A549 (cell line): ENCODE measurements at regions not wholly inside any gene's neighbourhood (a gene's known extent, or its start where the extent isn't known, plus 50 kb on each side); places are given as distances from the start of the nearest gene placed in this dataset.
A peak's percentile ranks its signal among the peaks of the same experiment; 100 is the strongest.

Experiments
- ATAC-seq, 2 experiments: fragments of 200-7000 bp in 1 of 2; fragments of >200 bp in 1 of 2; cut with Nextera tagmentation in 1 of 2; cut with Tn5 transposase in 1 of 2; 3 replicates each; pipeline versions ENCODE4 v1.8.0 to v1.9.1; 2018 to 2020; ENCODE audit warnings: mild to moderate bottlenecking in 1 of 2, moderate library complexity in 1 of 2
- CTCF ChIA-PET: fragments of 300-600 bp; sonication (Branson Sonifier 250); formaldehyde crosslinking; extraction: SDS; loops from one replicate; lab custom pipeline; 2021; ENCODE audit warnings: antibody characterized with exemption, inconsistent platforms; lab: Yijun Ruan, JAX
- POLR2A ChIA-PET: fragments of 350-600 bp; formaldehyde crosslinking; extraction: SDS; loops from one replicate; lab custom pipeline; 2021; ENCODE audit warnings: antibody characterized with exemption, inconsistent platforms; lab: Yijun Ruan, JAX
- DNase-seq, 2 experiments: peaks; one replicate each; pipeline versions ENCODE4 v3.0.0 to v3.0.0-alpha.2; 2011 to 2016; ENCODE audit warnings: low read depth in 1 of 2, low spot score in 1 of 2
- FAIRE-seq: peaks from 2 replicates; lab custom pipeline; 2011; peaks lifted over from hg19 to GRCh38; lab: Jason Lieb, UNC
- H3K27ac ChIP-seq, 2 experiments: fragments of >200 bp; sonication (Bioruptor Twin); formaldehyde crosslinking; 3 replicates each; pipeline ENCODE4 v1.5.1; 2016 to 2017
- H3K4me1 ChIP-seq: fragments of >200 bp; sonication (Bioruptor Twin); formaldehyde crosslinking; 3 replicates; pipeline ENCODE4 v1.6.1; 2016
- H3K4me2 ChIP-seq: fragments of >200 bp; sonication (Bioruptor Twin); formaldehyde crosslinking; 3 replicates; pipeline ENCODE4 v1.6.1; 2016
- H3K4me3 ChIP-seq: fragments of >200 bp; sonication (Bioruptor Twin); formaldehyde crosslinking; 3 replicates; pipeline ENCODE4 v1.5.1; 2016
- H3K9me3 ChIP-seq: fragments of >200 bp; sonication (Bioruptor Twin); formaldehyde crosslinking; 3 replicates; pipeline ENCODE4 v1.6.1; 2016
- CHD2 ChIP-seq: fragments of 150-350 bp; IDR thresholded peaks from 2 replicates; pipeline ENCODE4 v1.6.1; 2014; ENCODE audit warnings: low read length; ENCODE audit not compliant: partially characterized antibody
- CHD4 ChIP-seq: fragments of 200-600 bp; sonication (generic); IDR thresholded peaks from 2 replicates; pipeline ENCODE4 v1.6.1; 2016; ENCODE audit warnings: antibody characterized with exemption, mild to moderate bottlenecking, borderline replicate concordance
- FOSL2 ChIP-seq, 2 experiments: fragments of 450-650 bp in 1 of 2; fragments of >200 bp in 1 of 2; sonication (Bioruptor Twin) in 1 of 2; formaldehyde crosslinking; IDR thresholded peaks; 2 replicates each; pipeline versions ENCODE4 v1.5.0 to v1.6.1; 2016 to 2020; ENCODE audit warnings: mild to moderate bottlenecking in 1 of 2, moderate library complexity in 1 of 2
- HDAC2 ChIP-seq: fragments of 200-600 bp; sonication (generic); IDR thresholded peaks from 2 replicates; pipeline ENCODE4 v1.6.1; 2016
- KDM1A ChIP-seq: fragments of 200-600 bp; sonication (generic); IDR thresholded peaks from 2 replicates; pipeline ENCODE4 v1.6.1; 2016; ENCODE audit warnings: low read depth, mild to moderate bottlenecking
- MAFK ChIP-seq: fragments of 450-650 bp; IDR thresholded peaks from 2 replicates; pipeline ENCODE4 v1.6.1; 2014; ENCODE audit not compliant: partially characterized antibody
- MYC ChIP-seq: IDR thresholded peaks from 2 replicates; pipeline ENCODE4 v1.6.1; 2012; ENCODE audit warnings: mild to moderate bottlenecking, inconsistent platforms, low read length, improper control_type of control experiment, borderline replicate concordance
- NFE2L2 ChIP-seq: fragments of 150-350 bp; conservative IDR thresholded peaks from 2 replicates; pipeline ENCODE4 v1.6.1; 2014; ENCODE audit warnings: low read length
- NPAS2 ChIP-seq: fragments of 250-450 bp; sonication (Bioruptor Pico); IDR thresholded peaks from 2 replicates; pipeline ENCODE4 v1.8.0; 2022; ENCODE audit warnings: mild to moderate bottlenecking, moderate library complexity, borderline replicate concordance
- NR3C1 ChIP-seq: fragments of >200 bp; sonication (Bioruptor Twin); formaldehyde crosslinking; IDR thresholded peaks from 3 replicates; pipeline ENCODE4 v1.6.1; 2017
- PHF8 ChIP-seq: fragments of 200-600 bp; sonication (generic); IDR thresholded peaks from 2 replicates; pipeline ENCODE4 v1.6.1; 2016; ENCODE audit warnings: low read depth, mild to moderate bottlenecking, antibody characterized with exemption, moderate library complexity, borderline replicate concordance
- POLR2AphosphoS2 ChIP-seq: conservative IDR thresholded peaks from 2 replicates; pipeline ENCODE4 v1.6.1; 2012; ENCODE audit warnings: low read length, improper control_type of control experiment, inconsistent platforms
- RCOR1 ChIP-seq: fragments of 150-350 bp; IDR thresholded peaks from 2 replicates; pipeline ENCODE4 v1.6.1; 2014; ENCODE audit warnings: antibody characterized with exemption, low read length, low read depth
- SREBF2 ChIP-seq: fragments of 450-650 bp; IDR thresholded peaks from 2 replicates; pipeline ENCODE4 v1.6.1; 2014; ENCODE audit warnings: mild to moderate bottlenecking, moderate library complexity
- TP53 ChIP-seq: fragments of 250-450 bp; sonication (Bioruptor Pico); IDR thresholded peaks from 2 replicates; pipeline ENCODE4 v1.5.0; 2021; ENCODE audit warnings: mild to moderate bottlenecking, moderate library complexity
- ZFP36 ChIP-seq: fragments of 450-650 bp; IDR thresholded peaks from 2 replicates; pipeline ENCODE4 v1.6.1; 2014; ENCODE audit warnings: borderline replicate concordance; ENCODE audit not compliant: partially characterized antibody
- ZSCAN20 ChIP-seq: fragments of 250-450 bp; sonication (Bioruptor Pico); IDR thresholded peaks from 2 replicates; pipeline ENCODE4 v1.8.0; 2022; ENCODE audit warnings: mild to moderate bottlenecking, moderate library complexity
- WGBS: methylation state at CpG from one replicate; pipeline ENCODE4 v1.1.6; 2017; ENCODE audit errors: missing lambda C conversion rate; 5-methylcytosine and 5-hydroxymethylcytosine counted together
- TF ChIP-seq, protein P1 (sequence below): fragments of 250-450 bp; sonication (Bioruptor Pico); IDR thresholded peaks from 2 replicates; pipeline ENCODE4 v1.5.0; 2020; ENCODE audit warnings: low read depth, mild to moderate bottlenecking, moderate library complexity
- TF ChIP-seq, protein P2 (sequence below): fragments of >200 bp; sonication (Bioruptor Twin); formaldehyde crosslinking; IDR thresholded peaks from 3 replicates; pipeline ENCODE4 v1.5.1; 2016
- TF ChIP-seq, protein P3 (sequence below): fragments of 250-450 bp; sonication (Bioruptor Pico); IDR thresholded peaks from 2 replicates; pipeline ENCODE4 v1.5.0; 2021; ENCODE audit warnings: mild to moderate bottlenecking, moderate library complexity, borderline replicate concordance
- TF ChIP-seq, protein P4 (sequence below): fragments of >200 bp; sonication (Bioruptor Twin); formaldehyde crosslinking; IDR thresholded peaks from 3 replicates; pipeline ENCODE4 v1.6.1; 2016

DNA sequence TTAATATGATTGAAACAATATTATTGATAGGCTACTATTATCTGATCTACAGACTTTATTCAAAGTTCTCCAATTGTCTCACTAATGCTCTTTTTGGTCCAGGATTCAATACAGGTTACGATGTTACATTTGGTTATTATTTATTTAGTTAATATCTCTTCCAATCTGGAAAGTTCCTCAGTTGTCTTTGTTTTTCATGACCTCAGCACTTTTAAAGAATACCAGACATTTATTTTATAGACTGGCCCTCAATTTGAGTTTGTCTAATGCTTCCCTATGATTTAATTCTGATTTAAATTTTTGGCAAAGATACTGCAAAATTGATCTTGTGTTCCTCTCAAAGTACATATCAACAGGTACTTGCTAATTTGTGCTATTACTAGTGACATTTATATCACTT lies 937.4 kb downstream of the KCNMA1 start:
- Histone ChIP-seq H3K4me2 (no peak overlapping the region), H3K9me3 (0 out of 3 replicates have a peak, but pooled peaks cover 4% of the 10 kb centered on the region), H3K27ac (no peak overlapping the region)
- POLR2A ChIA-PET = no interaction called here
- TF ChIP-seq RCOR1 (no peak), MAFK (peak; percentile 81)
- TF ChIP-seq, all 56 proteins: peak for 1
- H3K4me1 ChIP-seq = no peaks in the 10 kb centered on the region
- H3K4me3 ChIP-seq = no peak overlapping the region
- WGBS = 41% methylated on average over 1 of the region's 1 CpG
- ATAC-seq (no peak), DNase-seq (no peak), FAIRE-seq (no peak)
- CTCF ChIA-PET = no interaction called here

DNA sequence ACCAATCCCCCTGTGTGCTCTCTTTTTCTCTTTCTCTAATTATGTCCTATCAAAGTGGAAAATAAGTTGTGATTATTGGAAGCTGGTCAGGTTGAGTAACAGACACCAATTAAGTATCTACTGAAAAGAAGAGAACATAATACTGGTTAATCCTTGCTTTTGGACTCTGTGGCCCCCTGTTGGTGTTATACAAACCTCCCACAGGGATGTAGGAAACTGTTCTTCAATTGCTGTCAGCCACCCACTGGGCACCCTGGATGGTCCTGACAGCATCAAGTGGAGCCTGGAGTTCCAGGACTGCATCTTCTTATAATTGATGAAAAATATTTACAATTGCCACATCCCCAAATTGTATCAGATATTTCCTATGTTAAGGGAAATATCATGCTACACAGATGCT lies 939.7 kb downstream of the KCNMA1 start:
- H3K4me1 ChIP-seq = no peaks in the 10 kb centered on the region
- CTCF ChIA-PET = no interaction called here
- ATAC-seq (peak in 1 of 2 experiments; percentile 53; a peak in 2 of 6 replicates), DNase-seq (no peak)
- 0 out of 3 replicates have a peak, but pooled peaks cover 4% of the 10 kb centered on the region for H3K9me3 ChIP-seq
- H3K4me3 ChIP-seq = no peak overlapping the region
- no peak for TF ChIP-seq ZSCAN20 (CRISPR knock-in tag)
- TF ChIP-seq NR3C1 = no peak
- no peak for TF ChIP-seq SREBF2
- TF ChIP-seq TP53 (CRISPR knock-in tag) = no peak
- no peak for TF ChIP-seq NFE2L2
- no peak for TF ChIP-seq KDM1A
- no peak for TF ChIP-seq MYC
- TF ChIP-seq HDAC2 = no peak
- TF ChIP-seq, protein P1, sequence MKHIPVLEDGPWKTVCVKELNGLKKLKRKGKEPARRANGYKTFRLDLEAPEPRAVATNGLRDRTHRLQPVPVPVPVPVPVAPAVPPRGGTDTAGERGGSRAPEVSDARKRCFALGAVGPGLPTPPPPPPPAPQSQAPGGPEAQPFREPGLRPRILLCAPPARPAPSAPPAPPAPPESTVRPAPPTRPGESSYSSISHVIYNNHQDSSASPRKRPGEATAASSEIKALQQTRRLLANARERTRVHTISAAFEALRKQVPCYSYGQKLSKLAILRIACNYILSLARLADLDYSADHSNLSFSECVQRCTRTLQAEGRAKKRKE (CRISPR knock-in tag) = no peak
- no peak for TF ChIP-seq CHD2
- TF ChIP-seq, protein P2, sequence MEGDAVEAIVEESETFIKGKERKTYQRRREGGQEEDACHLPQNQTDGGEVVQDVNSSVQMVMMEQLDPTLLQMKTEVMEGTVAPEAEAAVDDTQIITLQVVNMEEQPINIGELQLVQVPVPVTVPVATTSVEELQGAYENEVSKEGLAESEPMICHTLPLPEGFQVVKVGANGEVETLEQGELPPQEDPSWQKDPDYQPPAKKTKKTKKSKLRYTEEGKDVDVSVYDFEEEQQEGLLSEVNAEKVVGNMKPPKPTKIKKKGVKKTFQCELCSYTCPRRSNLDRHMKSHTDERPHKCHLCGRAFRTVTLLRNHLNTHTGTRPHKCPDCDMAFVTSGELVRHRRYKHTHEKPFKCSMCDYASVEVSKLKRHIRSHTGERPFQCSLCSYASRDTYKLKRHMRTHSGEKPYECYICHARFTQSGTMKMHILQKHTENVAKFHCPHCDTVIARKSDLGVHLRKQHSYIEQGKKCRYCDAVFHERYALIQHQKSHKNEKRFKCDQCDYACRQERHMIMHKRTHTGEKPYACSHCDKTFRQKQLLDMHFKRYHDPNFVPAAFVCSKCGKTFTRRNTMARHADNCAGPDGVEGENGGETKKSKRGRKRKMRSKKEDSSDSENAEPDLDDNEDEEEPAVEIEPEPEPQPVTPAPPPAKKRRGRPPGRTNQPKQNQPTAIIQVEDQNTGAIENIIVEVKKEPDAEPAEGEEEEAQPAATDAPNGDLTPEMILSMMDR = no peak
- no peak for TF ChIP-seq PHF8
- TF ChIP-seq, all 56 proteins: peak for 0
- POLR2A ChIA-PET = no interaction called here
- Histone ChIP-seq H3K27ac (no peak overlapping the region), H3K4me2 (no peak overlapping the region)
- no peak for FAIRE-seq

DNA sequence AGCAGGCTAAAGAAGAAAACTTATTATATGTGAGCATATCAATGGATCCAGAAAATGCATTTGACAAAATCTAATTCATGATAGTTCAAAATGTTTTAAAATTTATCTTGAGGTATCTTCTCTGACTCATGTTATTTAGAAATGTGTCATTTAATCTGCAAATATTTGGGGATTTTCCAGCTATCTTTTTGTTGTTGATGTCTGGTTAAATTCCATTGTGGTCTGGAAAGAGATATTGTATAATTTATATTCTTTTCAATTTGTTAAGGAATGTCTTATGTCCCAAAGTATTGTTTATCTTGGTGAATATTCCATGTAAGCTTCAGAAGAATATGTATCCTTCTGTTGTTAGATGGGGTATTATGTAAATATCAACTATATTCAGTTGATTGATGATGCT lies 942.5 kb downstream of the KCNMA1 start:
- no peak for TF ChIP-seq CHD4
- TF ChIP-seq, protein P3, sequence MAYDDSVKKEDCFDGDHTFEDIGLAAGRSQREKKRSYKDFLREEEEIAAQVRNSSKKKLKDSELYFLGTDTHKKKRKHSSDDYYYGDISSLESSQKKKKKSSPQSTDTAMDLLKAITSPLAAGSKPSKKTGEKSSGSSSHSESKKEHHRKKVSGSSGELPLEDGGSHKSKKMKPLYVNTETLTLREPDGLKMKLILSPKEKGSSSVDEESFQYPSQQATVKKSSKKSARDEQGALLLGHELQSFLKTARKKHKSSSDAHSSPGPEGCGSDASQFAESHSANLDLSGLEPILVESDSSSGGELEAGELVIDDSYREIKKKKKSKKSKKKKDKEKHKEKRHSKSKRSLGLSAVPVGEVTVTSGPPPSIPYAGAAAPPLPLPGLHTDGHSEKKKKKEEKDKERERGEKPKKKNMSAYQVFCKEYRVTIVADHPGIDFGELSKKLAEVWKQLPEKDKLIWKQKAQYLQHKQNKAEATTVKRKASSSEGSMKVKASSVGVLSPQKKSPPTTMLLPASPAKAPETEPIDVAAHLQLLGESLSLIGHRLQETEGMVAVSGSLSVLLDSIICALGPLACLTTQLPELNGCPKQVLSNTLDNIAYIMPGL (CRISPR knock-in tag) = no peak
- no peak for TF ChIP-seq NPAS2 (CRISPR knock-in tag)
- no peak for TF ChIP-seq FOSL2 (IDR thresholded peaks at IDR 0.05)
- no peak for TF ChIP-seq FOSL2 (CRISPR knock-in tag; IDR thresholded peaks at IDR 0.05)
- TF ChIP-seq ZFP36 = no peak
- no peak for TF ChIP-seq POLR2AphosphoS2
- TF ChIP-seq, protein P4, sequence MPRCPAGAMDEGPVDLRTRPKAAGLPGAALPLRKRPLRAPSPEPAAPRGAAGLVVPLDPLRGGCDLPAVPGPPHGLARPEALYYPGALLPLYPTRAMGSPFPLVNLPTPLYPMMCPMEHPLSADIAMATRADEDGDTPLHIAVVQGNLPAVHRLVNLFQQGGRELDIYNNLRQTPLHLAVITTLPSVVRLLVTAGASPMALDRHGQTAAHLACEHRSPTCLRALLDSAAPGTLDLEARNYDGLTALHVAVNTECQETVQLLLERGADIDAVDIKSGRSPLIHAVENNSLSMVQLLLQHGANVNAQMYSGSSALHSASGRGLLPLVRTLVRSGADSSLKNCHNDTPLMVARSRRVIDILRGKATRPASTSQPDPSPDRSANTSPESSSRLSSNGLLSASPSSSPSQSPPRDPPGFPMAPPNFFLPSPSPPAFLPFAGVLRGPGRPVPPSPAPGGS = no peak
- TF ChIP-seq SREBF2 = no peak
- no peak for TF ChIP-seq MAFK
- POLR2A ChIA-PET = no interaction called here
- DNase-seq (no peak), FAIRE-seq (no peak), ATAC-seq (no peak)
- no peak overlapping the region for H3K4me2 ChIP-seq
- no peak overlapping the region for H3K27ac ChIP-seq
- H3K4me1 ChIP-seq = no peaks in the 10 kb centered on the region
- CTCF ChIA-PET = no interaction called here
- no peaks in the 10 kb centered on the region for H3K9me3 ChIP-seq
- H3K4me3 ChIP-seq = no peak overlapping the region
